Mucosa of descending colon (tissue), 3 donors: ENCODE measurements at regions not wholly inside any gene's neighbourhood (a gene's known extent, or its start where the extent isn't known, plus 50 kb on each side); places are given as distances from the start of the nearest gene placed in this dataset.

Experiments used
- ATAC-seq: fragments of 200-7000 bp; cut with Tn5 transposase; one replicate; pipeline ENCODE4 v1.9.1; 2020; ENCODE audit warnings: mild to moderate bottlenecking, moderate library complexity
- DNase-seq, 3 donors: peaks; one replicate each; pipeline ENCODE4 v3.0.0-alpha.2; 2020
- H3K36me3 ChIP-seq: fragments of 200-600 bp; one replicate; pipeline ENCODE4 v1.8.0; 2021; ENCODE audit warnings: low read depth, mild to moderate bottlenecking
- H3K4me1 ChIP-seq: fragments of 200-600 bp; one replicate; pipeline ENCODE4 v1.8.0; 2021; ENCODE audit warnings: low read depth, mild to moderate bottlenecking
- H3K4me3 ChIP-seq: fragments of 200-600 bp; one replicate; pipeline ENCODE4 v1.8.0; 2021; ENCODE audit warnings: mild to moderate bottlenecking
- H3K9me3 ChIP-seq: fragments of 200-600 bp; one replicate; pipeline ENCODE4 v1.8.0; 2021; ENCODE audit warnings: mild to moderate bottlenecking
- intact Hi-C, 2 donors: fragments of 100-400 bp; cut with DNase I in 1 of 2; cut with micrococcal nuclease in 1 of 2; formaldehyde crosslinking; loops; one replicate each; pipeline versions ENCODE4 v1.11.0 to v1.11.1; 2022; cut with DNase I, micrococcal nuclease
- TF ChIP-seq, protein P1 (sequence below): fragments of 200-600 bp; IDR thresholded peaks from one replicate; pipeline ENCODE4 v1.8.0; 2022; ENCODE audit warnings: antibody characterized with exemption, mild to moderate bottlenecking
- donor health status: DM: no; HTN: no; CAD: no; lungs with moderate emphysema.
- donor health status: DM: no; HTN: no; CAD: no.
- donor health status: DM: no; HTN: yes; CAD: no.

DNA sequence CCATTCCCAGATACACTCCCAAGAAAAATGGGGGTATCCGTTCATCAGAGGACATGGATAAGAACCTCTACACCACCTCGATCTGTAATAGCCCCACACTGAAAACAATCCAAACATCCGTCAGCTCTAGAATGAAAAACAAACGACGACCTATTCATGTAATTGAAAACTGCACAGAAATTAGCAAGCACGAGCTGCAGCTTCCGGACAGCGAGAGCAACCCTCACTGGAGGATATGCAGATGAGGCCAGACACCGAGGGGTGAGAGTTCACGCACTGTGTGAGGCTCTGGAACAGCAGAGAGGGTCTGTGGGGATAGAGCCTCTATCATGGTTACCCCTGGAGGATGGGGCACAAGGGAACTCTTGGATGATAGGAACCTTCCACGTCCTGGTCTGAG lies 143.9 kb upstream of the NCOR2 start:
- intact Hi-C loops, result no loop called here
- H3K9me3 ChIP-seq, result no peaks in the 10 kb centered on the region
- no peak overlapping the region for H3K4me3 ChIP-seq
- no peaks in the 10 kb centered on the region for H3K36me3 ChIP-seq
- H3K4me1 ChIP-seq, result peaks cover 8% of the 10 kb centered on the region
- no peak for ATAC-seq
- no peak for DNase-seq
- TF ChIP-seq, protein P1, sequence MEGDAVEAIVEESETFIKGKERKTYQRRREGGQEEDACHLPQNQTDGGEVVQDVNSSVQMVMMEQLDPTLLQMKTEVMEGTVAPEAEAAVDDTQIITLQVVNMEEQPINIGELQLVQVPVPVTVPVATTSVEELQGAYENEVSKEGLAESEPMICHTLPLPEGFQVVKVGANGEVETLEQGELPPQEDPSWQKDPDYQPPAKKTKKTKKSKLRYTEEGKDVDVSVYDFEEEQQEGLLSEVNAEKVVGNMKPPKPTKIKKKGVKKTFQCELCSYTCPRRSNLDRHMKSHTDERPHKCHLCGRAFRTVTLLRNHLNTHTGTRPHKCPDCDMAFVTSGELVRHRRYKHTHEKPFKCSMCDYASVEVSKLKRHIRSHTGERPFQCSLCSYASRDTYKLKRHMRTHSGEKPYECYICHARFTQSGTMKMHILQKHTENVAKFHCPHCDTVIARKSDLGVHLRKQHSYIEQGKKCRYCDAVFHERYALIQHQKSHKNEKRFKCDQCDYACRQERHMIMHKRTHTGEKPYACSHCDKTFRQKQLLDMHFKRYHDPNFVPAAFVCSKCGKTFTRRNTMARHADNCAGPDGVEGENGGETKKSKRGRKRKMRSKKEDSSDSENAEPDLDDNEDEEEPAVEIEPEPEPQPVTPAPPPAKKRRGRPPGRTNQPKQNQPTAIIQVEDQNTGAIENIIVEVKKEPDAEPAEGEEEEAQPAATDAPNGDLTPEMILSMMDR, result no peak

DNA sequence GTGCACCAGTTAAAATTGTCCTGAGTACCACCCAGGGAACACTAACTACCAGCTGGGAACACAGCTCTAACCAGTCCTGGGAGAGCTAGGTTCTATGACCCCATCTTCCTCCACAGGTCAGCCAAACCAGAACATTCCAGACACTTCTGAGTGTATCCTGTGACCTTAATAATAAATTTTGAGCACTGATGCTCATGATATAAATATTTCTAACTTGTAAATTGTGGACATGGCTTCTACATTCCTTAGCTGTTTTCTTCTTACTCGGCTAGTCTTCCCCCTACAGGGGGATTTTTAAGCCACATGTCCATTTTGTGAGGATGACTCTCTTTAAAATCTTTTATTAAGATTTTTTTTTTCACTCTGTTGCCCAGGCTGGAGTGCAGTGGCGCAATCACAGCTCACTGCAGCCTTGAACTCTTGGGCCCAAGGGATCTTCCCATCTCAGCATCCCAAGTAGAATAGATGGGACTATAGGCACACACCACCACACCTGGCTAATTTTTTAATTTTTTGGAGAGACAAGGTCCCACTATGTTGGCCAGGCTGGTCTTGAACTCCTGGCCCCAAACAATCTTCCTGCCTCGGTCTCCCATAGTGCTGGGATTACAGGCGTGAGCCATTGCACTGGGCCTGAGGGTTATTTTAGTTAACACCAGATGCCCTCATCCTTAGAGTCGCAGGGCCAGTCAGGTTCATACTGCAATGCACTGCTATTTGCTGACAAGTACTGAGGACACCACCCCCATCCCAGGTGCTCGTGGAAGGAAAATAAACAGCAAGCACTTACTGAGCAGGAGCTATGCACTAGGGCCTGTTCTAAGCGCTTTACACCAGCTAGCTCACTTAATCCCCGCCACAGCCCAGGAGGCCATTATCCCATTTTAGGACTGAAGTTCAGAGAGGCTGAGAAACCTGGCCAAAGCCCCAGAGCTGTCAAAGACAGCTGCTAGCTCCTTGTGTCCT lies 142.6 kb upstream of the NCOR2 start:
- ATAC-seq (no peak), DNase-seq (no peak)
- TF ChIP-seq, protein P1, result no peak
- H3K4me1 ChIP-seq, result peaks cover 5% of the 10 kb centered on the region
- H3K4me3 ChIP-seq, result no peak overlapping the region
- no peaks in the 10 kb centered on the region for H3K9me3 ChIP-seq
- H3K36me3 ChIP-seq, result no peaks in the 10 kb centered on the region
- intact Hi-C loops, result no loop called here

DNA sequence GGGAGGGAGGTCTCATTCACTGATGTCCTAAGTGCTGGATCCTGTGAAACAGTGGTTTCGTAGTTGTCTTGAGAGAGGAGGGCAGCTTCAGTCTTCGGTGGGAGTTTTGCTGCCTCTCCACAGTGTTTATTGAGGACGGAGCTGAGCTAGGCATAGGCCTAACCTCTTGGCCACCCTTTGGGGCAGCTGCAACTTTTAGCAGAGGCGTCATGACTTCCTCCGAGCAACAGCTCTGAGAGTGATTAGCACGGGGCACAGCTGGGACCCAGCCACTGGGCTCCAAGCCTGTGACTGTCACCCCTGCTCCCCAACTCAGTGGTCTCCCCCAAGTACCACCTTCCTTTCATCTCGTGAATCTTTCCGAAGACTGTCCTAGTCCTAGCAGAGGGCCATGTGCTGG lies 139.9 kb upstream of the NCOR2 start:
- Histone ChIP-seq H3K4me3 (no peak overlapping the region), H3K9me3 (no peaks in the 10 kb centered on the region), H3K4me1 (no peaks in the 10 kb centered on the region), H3K36me3 (no peaks in the 10 kb centered on the region)
- DNase-seq, result no peak
- TF ChIP-seq, protein P1, result no peak
- intact Hi-C loops, result no loop called here
- ATAC-seq, result no peak

DNA sequence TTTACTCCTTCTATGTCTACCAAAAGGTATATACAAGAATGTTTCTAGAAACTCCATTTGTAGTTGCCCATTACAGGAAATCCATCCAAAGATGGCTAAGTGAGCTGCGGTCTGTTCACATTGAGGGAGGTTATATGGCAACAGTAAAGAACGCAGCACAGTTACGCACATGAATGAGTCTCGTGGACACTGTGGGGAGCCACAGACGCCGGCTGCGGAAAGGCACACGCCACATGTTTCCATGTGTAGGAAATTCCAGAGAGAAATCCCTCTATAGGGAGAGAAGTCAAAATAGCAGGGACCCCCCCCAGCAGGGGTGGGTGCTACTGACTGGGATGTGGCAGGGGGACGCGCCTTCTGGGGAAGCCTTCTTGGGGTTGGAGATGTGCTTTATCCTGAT lies 139.0 kb upstream of the NCOR2 start:
- H3K4me1 ChIP-seq, result no peaks in the 10 kb centered on the region
- TF ChIP-seq, protein P1, result no peak
- H3K36me3 ChIP-seq, result no peaks in the 10 kb centered on the region
- intact Hi-C loops, result no loop called here
- ATAC-seq (no peak), DNase-seq (no peak)
- H3K4me3 ChIP-seq, result no peak overlapping the region
- H3K9me3 ChIP-seq, result no peaks in the 10 kb centered on the region

DNA sequence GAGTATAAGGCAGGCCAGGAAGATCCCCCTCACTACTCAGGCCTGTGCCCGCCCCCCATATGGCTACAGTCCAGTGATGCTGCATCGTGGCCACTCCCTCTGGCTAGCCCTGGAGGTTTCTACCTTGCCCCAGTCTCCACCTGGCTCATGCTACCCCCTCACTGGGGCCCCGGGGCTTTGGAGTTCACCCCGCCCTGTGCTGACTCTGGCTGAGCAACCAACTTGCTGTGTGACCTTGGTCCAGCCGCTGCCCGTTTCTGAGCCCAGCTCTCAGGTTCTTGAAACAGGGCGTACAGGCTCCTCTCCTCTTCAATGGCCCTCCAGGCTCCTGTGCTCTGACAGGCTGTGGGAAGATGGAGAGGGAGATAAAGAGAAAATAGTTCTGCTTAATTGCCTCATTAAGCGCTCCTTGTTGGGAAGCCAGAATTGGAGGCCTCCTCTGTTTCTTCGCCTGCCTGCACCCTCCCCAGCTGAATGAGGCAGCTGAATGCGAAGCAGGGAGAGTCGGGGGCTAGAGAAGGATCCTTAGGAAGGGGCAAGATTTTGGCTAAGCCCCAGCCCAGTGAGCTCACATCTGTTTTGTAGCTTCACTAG lies 138.2 kb upstream of the NCOR2 start:
- Histone ChIP-seq H3K9me3 (no peaks in the 10 kb centered on the region), H3K36me3 (no peaks in the 10 kb centered on the region), H3K4me1 (no peaks in the 10 kb centered on the region), H3K4me3 (no peak overlapping the region)
- ATAC-seq (no peak), DNase-seq (no peak)
- TF ChIP-seq, protein P1, result no peak
- intact Hi-C loops, result no loop called here
